HCEC 1CT (cell line): ENCODE measurements at regions not wholly inside any gene's neighbourhood (a gene's known extent, or its start where the extent isn't known, plus 50 kb on each side); places are given as distances from the start of the nearest gene placed in this dataset.
A peak's percentile ranks its signal among the peaks of the same experiment; 100 is the strongest.

Experiments
- DNase-seq: peaks from one replicate; pipeline ENCODE4 v3.0.0-alpha.2; 2017

DNA sequence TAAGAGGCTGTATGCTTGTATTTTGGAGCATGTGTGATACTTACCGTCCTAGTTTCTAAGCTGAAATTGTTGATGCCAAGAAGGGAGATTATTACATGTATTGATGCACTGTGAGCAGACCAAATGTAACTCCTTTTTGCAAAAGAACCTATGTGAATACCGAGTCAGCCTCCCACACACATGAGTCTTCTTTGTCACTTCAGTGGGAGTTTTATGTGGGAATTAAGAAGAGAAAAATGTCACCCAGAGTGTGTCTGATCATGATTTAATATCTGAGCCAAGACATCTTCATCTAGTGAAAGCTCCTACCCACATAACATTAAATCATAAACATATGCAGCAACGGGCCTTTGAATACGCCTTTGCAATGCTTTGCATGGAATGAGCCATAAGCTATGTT lies 380.3 kb upstream of the ACTBL2 start:
- no peak for DNase-seq

DNA sequence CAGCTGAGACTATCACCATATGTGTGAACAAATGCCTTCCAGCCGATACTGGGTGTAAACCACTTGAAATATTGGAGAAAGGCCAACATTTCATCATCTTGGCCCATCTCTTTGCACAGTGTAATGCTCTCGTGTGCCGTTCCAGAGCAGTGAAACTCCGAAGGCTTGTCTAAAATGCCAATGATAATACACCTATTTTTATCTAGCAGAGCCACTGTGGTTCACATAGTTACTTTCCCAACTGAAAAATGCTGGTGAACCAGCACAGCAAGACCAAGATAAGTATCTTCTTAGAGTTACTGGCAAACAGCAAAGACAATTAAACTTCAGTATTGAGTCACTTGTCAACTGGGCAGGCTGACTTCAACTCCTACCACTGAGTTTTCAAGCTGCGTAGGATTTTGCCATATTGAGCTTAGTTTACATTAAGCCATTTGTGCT lies 379.9 kb upstream of the ACTBL2 start:
- DNase-seq = no peak

DNA sequence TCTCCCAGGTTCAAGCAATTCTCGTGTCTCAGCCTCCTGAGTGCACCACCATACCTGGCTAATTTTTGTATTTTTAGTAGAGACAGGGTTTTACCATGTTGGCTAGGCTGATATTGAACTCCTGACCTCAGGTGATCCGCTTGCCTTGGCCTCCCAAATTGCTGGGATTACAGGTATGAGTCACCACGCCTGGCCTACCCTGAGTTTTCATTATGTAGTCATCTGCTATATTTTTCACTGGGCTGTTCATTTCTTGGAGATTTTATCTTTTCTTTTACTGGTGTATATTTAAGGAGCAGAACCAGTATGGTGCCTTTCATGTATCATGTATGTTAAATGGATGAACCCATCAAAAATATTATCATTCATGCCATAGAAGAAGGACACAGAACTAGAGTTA lies 377.0 kb upstream of the ACTBL2 start:
- no peak for DNase-seq

DNA sequence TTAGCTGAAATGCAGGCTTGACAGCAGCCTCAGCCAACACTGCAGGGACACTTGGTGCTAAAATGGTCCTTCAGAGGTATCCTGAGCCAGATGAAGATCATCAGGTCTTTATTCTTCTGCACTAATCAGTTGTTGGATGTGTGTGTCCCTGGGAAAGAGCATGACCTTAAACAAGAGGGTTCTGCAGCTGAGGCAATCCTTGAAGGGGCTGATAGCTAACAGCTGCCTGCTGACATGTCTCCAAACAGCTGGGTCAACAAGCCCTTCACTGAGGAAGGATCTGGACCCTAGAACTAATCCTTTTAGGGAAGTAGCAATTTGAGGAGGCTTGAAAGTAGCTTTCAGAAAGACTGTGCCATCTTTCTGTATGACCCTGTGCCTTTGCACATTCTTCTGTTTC lies 376.3 kb upstream of the ACTBL2 start:
- no peak for DNase-seq

DNA sequence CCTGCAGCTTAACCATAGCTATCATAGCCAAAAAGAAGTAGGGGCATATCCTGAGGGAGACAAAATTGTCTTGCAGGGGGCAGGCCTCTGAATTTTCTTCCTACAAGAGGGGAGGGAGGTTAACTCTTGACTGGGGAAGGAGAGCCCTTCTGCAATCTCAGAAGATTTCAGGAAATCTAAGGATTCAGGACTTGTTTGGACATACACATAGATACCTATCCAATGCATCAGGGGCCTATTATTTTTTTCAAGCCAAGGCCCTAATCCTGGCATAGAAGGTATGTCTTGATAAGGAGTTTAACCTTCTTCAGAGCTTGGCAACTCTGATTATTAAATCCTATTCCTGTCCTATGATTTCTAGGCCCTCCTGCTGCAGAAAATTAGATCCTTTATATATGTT lies 375.1 kb upstream of the ACTBL2 start:
- no peak for DNase-seq

DNA sequence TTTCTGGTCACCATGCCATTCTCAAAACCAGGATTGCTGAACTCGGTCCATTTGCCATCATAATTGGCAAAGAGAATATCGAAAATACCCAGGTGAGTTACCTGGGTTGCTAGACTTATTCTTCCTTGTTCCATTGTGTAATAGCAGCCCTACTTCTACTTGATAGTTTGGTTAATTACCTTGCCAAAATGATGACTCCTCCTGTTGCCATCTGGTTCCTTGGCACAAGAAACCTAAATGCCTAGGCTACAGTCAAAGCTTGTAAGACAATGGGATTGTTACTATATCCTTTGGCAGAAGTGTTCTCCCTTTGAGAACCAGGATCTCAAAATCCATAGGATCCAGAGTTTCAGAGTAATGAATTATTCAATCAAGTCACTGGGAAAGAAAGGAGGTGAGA lies 373.2 kb upstream of the ACTBL2 start:
- DNase-seq = no peak

DNA sequence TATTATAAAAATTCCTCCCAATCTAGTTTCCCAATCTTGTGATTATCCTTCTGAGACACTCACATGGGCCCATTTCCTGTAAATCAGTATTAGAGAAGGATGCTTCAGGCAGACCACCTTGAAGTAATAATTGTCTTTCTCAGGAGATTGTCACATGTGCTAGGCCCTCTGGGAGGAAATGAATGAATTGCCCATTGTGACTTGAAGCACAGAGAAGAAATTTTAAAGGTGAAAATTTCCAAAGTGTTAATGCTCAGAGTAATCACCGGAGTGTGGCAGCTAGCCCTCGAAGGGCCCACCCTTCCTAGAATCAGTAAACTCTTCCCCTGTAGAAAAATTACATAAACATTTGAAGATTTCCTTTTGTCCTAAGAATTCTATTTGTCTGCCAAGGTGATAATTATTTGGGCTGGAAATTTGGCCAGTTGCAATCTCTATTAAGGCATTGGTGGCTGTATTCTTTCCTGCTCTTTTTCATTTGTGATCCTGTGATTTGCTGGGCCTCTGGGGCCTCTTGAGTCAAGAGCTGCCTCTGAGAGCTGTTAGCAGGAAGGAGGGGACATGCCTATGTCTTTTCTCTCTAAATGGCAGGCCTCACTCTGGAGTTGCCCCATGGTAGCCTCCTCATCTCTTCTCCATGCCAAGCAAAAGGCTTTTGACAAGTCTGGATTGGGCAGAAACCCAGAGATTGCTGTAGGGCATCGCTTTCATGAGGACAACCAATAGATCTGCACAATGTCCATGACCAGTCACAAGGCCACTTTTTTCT lies 371.5 kb upstream of the ACTBL2 start:
- DNase-seq = no peak

DNA sequence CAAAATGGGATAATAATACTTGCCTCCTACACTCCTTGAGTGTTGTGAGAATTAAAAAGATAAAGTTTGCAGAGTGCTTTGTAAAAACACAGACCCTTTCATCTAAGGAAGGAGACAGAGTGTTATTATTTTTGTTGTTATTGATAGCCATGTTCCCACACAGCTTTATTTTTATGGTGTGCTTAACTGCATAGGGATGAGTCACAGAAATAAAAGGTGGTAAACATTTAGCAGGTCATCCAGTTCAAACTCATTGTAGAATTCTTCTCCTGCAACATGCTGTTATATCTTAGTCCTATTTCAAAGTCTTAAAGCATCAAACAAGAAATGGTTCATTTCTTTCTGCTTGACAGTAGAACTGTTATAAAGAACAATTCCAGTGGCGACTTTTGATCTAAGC lies 367.5 kb upstream of the ACTBL2 start:
- DNase-seq = no peak

DNA sequence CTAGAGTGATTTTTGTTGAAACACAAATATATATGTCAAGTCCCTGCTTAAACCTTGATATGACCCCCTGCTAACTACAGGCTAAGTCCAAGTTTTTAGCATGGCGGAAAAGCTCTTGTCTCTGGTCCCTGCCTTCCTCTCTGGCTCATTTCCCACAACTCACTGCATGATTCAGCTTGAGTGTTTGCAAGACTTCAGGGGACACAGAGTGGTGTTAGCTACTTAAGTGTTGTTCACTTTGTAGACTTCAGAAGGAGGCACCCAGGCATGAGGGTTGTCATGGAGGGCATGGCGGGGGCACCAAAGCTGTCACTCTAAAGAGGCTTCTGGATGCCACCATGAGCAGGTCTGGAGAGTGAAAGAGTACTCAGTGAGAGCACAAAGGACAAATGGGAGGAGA lies 362.4 kb upstream of the ACTBL2 start:
- no peak for DNase-seq

DNA sequence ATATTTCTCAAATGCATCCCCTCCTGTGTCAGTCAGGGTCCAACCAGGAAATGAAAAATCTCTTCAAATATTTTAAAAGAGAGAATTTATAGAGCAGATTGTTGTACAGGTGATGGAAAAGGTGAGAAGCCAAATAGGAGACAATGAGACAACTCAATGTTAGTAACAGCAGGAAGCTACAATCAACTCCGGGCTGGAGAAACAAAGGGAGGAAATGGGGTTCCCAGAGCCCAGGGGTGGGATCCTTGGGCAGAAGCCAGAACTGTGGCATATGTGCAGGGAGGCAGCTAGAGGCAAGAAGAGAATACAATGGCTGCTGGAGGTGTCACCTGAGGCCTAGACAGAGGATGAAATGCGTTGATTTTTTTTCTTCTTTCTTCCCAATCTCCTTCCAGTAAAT lies 361.8 kb upstream of the ACTBL2 start:
- DNase-seq = no peak

DNA sequence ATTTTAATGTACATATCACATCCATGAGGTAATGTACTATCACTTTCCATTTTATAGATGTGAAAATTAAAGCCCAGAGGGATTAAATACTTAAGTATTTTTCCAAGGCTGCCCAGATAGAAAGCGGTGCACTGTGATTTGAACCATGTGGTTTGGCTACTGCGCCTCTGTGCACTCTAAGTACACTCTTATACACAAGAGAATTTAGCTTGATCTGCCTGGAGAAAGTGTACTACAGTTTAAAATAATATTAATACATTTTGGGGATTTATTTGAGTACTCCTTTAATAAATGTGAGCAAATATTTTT lies 360.4 kb upstream of the ACTBL2 start:
- no peak for DNase-seq

DNA sequence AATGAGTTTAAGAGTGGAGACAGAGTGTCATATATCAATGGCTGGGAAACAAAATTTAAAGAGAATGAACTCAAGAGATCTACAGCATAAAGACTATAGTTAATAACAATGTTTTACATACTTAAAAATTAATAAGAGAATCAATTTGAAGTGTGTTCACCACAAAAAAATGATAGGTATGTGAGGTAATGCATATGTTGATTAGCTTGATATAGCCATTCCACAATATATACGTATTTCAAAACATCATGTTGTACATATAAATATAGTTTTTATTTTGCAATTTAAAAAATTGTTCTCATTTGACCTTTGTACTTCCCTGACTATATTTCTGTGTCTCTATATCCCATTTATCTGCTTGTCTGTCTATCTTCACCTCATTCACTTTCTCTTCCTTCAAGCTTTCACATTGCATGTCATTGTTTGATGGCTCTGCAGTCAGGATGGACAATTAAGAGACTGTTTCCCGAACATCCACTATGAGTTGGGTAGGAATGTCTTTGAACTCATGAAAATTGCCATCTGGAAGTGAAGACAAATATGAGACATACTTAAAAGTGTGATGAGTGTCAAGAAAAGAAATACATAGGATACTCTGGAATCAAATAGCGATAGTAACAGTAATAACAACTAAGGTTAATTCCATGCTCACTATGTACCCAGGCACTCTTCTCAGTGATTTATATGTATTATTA lies 359.9 kb upstream of the ACTBL2 start:
- no peak for DNase-seq

DNA sequence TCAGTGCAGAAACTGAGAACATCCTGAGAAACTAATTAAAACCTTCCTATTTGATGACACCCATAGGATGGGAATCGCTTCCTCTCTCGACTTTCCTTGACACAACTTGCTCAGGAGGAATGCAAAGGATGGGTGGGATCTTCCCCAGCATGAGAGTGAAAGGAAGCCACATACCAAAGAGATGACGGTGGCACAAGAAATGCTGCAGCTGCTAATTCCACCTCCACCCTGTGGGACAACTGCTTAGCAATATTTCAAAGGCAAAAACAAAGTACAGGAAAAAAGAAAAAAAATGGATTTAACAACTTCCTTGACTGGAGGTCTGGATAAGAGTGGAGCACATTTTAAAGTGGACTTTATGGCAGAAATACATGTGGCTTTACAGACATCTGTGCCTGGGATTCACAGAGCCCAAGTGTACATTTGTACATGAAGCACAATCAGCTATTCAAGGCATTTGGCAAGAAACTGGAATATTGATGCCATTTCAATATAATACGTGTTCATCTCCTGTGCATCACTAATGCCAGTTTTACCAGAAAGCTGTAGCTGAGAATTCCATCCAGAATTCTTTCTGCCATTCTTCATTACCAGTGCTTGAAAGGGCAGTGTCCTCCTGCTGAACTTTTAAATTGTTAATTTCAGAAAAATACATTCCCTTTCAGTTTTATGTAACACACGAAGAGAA lies 359.2 kb upstream of the ACTBL2 start:
- peak; percentile 93 for DNase-seq

DNA sequence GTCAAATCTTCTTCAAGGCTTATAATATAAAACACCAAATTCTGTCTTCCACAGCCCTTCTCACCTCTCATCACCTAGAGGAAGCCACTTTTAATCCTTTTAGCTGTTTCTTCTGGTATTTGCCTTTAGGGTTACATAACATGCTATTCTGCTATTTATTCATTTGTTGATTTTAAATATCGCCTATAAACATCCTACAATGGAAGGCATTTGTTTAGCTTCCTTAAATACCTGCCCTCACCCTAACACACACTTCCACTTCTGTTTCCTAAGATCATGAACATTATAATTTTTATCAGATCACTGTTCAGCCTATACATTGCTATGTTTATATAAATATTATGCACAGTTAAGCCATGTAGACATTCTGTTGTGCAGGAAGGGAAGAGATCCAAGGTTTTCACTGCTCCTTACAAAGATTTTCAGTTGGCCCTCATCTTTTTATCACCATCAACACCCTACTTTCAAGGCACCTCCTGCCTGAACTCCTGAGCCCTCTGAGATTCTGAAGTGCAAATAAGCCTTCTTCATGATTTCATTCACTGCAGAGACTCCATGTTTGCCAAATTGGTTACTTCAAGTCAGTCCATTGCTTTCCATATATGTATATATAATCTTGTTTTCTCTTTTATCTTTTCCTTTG lies 356.9 kb upstream of the ACTBL2 start:
- DNase-seq = no peak

DNA sequence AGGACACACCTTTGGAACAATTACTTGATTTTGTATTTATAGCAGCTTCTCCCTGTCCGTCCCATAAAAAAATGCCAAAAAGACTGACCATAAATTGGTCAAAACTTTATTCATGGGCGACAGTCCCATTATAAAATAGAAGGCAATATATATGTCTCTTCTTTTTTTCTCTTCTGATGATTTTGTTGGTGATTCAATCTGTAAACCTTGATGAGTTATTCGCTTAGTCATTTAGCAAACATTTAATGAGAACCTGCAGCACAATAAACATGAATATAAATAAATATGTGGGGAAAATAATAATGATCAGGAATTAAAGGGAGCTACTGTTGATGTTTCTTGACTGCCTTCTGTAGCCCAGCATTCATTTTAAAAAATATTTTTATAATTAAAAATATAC lies 356.4 kb upstream of the ACTBL2 start:
- peak; percentile 27 for DNase-seq

DNA sequence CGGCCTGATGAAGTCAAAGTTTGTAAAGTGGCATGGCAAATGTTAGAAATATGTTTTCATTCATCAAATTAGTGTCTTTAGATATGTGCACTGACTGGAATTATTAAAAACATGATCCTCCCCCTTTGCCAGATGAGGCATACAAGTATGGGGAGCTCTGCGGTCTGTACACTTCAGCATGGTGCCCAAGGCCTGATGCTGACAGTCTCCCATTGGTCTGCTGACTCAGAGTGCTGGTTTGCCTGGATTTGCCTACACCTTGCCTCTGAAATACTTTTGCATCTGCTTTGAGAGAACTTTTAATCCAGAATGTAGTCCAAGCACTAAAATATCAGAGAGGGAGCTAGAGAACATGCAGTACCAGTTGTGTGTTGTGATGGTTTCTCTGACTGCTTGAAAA lies 354.3 kb upstream of the ACTBL2 start:
- no peak for DNase-seq

DNA sequence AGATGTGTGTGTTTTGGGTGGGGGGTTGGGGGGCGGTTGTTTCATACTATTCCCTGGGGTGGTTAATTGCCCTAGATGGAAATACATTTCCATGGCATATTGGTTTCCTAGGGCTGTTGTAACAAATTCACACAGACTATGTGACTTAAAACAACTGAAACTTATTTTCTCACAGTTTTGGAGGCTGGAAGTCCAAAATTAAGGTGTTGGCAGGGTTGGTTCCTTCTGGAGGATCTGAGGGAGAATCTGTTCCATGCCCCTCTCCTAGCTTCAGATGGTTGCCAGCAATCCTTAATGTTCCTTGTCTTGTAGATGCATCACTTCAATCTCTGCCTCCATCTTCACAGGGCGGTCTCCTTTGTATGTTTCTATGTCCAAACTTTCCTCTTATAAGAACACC lies 353.7 kb upstream of the ACTBL2 start:
- DNase-seq = no peak

DNA sequence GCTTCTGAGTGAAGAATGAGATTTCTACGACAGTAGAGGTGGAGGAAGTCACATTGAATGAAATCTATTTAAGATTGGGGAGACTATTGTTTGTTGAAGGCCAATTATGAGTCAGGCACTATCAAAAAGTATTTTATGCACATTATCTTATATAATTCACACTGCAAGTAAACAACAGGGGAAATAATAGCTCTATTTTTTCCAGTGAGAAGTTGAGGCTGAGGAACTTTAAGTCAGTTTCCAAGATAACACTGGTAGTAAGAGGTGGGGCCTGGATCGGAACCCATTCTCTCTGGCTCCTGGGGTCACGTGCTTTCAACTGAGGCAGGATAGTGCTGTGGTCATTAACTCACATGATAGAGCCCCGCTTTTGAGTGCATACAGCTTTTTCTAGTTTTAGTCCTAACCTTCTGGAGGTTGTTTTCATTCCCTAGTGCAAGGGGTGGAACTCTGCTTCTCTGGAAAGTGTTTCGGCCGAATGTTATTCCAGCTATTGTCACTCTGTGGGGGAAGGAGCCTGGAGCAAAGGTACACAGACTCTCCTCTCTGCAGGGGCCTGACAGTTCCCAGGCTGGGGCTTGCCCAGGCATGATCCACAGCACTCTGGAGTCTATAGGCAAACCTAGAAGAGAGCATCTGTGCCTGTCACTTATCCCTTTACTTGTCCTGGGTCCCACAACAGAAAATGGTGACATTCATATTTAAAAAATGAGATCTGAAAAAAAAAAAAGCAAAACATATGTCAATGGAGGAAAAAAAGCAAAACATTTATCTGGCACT lies 352.4 kb upstream of the ACTBL2 start:
- DNase-seq = no peak

DNA sequence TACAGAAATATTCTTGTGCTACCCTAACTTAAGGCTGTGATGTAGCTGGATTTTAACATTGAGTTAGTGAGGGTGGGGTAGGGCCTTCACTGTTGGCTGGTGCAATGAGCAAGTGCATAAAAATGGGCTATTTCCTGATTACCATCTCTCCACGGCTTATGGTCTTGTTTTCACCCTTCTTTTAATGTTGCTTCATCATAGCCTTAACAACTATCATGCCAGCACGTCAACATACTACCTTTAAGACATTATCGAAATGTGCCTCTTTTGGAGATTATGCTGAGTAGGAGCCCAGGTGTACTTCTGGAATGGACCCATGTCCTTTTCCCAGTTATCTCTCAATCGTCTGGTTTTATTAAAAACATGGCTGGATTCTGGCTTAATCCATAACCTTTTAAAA lies 350.9 kb upstream of the ACTBL2 start:
- DNase-seq = no peak

DNA sequence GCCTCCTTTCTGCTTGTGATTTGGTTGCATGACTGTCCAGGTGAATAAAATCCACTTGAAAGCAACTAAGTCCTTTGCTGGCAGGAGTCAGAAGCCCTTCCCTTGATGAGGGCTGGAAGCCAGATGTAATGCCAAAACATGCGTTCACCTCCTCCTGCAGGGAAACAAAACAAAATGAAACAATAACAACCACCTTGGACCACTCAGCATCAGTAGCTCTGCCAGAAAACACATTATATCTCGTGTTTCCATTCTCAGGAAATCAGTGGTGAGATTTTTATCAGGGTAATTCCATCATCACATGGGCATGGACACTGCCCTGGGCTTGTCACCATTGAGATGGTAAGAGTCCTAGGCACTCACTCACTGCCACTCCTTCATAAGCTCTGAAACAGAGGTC lies 350.3 kb upstream of the ACTBL2 start:
- DNase-seq = no peak

DNA sequence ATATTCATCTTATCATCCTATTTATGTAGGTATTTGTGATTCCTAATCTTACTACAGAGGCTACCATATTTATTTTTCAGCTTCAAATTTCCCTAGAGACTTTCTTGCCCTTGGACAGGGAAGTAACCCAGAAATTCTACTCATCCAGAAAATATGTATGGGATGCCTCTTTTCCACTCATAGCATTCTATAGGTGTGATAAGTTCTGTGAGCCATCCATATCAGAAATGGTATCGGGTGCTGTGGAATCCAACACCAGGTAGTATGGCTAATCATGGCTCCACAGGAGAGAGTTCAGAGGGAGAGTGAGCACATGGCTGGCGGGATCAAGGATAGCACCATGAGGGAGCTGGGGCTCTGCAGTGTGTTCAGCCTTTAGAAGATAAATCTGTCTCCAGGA lies 349.3 kb upstream of the ACTBL2 start:
- DNase-seq = no peak

DNA sequence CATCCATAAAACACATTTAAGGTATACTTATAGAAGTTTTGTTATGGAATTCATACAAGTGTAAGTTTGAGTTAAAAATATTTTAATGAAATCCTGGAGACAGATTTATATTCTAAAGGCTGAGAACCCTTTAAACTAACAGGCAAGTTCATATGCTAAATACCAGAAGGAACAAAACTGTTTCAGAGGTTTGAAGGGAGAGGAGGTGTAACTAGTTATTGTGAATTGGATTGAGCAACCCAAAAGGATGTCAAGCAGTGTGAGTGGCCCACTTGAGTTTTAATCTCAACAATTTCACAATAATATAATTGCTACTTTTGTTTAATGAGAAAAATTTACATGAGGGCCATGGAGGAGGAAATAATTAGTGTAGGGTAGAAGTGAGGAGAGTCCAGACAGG lies 348.5 kb upstream of the ACTBL2 start:
- DNase-seq = no peak

DNA sequence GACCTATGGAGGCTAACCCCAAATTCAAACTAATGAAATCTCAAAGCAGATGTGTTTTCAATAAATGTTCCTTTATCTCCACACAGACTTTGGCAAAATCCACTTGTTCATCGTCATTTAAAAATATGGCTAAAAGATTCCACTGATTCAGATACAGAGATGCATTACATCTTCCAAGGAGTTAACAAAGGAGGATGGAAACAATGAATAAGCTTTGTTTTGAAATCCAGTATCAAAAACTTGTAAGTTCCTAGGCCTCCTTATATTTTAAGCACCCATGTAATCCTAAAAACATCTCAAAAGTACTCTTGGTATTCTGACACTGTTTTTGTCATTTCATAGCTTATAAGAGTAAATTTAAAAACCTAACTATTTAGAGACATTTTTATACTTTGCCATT lies 345.6 kb upstream of the ACTBL2 start:
- DNase-seq = no peak
